IPS DF 6.9 (cell line): ENCODE measurements at regions not wholly inside any gene's neighbourhood (a gene's known extent, or its start where the extent isn't known, plus 50 kb on each side); places are given as distances from the start of the nearest gene placed in this dataset.

Experiments used
- DNase-seq: peaks from one replicate; pipeline ENCODE4 v3.0.0-alpha.2; 2013; ENCODE audit warnings: low read depth, low spot score
- H3K27ac ChIP-seq: one replicate; pipeline ENCODE4 v1.5.1; 2013; ENCODE audit warnings: low read length, control low read depth
- H3K27me3 ChIP-seq: 2 replicates; pipeline ENCODE4 v1.6.1; 2013; ENCODE audit warnings: mild to moderate bottlenecking, low read length; ENCODE audit not compliant: control insufficient read depth, insufficient read depth
- H3K36me3 ChIP-seq: 2 replicates; pipeline ENCODE4 v1.6.1; 2013; ENCODE audit warnings: low read length; ENCODE audit not compliant: control insufficient read depth, insufficient read depth
- H3K4me1 ChIP-seq: 2 replicates; pipeline ENCODE4 v1.6.1; 2013; ENCODE audit warnings: low read length; ENCODE audit not compliant: control insufficient read depth, insufficient read depth
- H3K4me3 ChIP-seq: 2 replicates; pipeline ENCODE4 v1.5.1; 2013; ENCODE audit warnings: mild to moderate bottlenecking, low read length
- H3K9me3 ChIP-seq: 2 replicates; pipeline ENCODE4 v1.6.1; 2013; ENCODE audit warnings: low read length, inconsistent platforms; ENCODE audit not compliant: control insufficient read depth, insufficient read depth
- WGBS: extraction: QIAGEN DNeasy Blood & Tissue Kit; methylation state at CpG from one replicate; pipeline ENCODE4 v1.1.7; 2013; ENCODE audit warnings: mixed read lengths, missing lambda C conversion rate; ENCODE audit not compliant: insufficient read length, insufficient coverage; 5-methylcytosine and 5-hydroxymethylcytosine counted together

DNA sequence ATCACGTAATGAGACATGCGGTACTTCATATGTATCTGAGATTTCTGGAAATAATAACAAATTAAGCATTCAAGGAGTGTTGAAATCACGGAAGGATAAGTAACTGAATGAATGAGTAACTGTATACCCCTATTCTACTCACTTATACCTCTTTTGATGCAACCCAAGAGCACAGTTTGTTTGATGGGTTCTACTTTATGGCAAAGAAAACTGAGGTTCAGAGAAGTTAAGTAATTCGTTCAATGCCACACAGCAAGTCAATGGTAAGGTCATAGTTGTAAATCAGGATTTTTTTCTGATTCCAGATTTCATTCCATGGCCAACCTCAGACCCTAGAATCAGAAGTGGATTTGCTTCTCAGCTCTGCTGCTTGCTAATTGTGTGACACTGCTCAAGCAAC, 544.5 kb upstream of the TBX3 start:
- Histone ChIP-seq H3K27me3 (no peaks in the 10 kb centered on the region), H3K4me1 (peaks cover 2% of the 10 kb centered on the region; the same call in 1 of the 2 replicates), H3K4me3 (no peak overlapping the region), H3K9me3 (no peaks in the 10 kb centered on the region), H3K36me3 (no peaks in the 10 kb centered on the region), H3K27ac (no peak overlapping the region)
- WGBS, result no CpG with 5 or more reads among the region's 4 CpGs
- DNase-seq, result no peak

DNA sequence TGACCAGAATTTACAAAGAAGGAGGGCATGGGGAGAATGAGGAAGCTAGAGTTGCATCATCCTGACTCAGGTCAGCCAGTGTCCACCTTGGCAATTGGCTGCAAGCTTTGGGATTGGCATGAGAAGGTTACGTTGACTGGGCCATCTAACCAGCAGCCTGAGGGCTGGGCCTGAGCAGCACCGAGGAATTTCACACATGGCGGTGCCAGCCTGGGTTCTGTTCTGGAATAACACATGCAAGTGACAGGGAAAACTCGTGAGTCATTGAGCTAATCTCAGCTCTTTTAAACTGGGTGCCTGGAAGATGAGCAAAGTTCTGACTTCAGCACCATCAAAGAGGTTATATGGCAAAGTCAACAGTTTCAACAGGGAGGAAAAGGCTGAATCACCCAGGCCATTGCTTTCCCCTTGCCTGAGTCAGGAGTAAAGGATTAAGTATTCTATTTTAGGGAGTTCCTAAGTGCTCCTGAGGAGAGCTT, 543.2 kb upstream of the TBX3 start:
- Histone ChIP-seq H3K4me3 (no peak overlapping the region), H3K9me3 (no peaks in the 10 kb centered on the region), H3K27ac (no peak overlapping the region), H3K4me1 (peaks cover 1% of the 10 kb centered on the region; the same call in 1 of the 2 replicates), H3K36me3 (no peaks in the 10 kb centered on the region), H3K27me3 (no peaks in the 10 kb centered on the region)
- no peak for DNase-seq
- no CpG with 5 or more reads among the region's 4 CpGs for WGBS

GRCh38 chr12:115225845-115226244, 541.9 kb upstream of the TBX3 start:
- Histone ChIP-seq H3K36me3 (no peaks in the 10 kb centered on the region), H3K27me3 (no peaks in the 10 kb centered on the region), H3K27ac (no peak overlapping the region), H3K4me1 (peaks cover 1% of the 10 kb centered on the region; the same call in 1 of the 2 replicates), H3K9me3 (no peaks in the 10 kb centered on the region), H3K4me3 (no peak overlapping the region)
- no peak for DNase-seq
- WGBS, result no CpG with 5 or more reads among the region's 4 CpGs

DNA sequence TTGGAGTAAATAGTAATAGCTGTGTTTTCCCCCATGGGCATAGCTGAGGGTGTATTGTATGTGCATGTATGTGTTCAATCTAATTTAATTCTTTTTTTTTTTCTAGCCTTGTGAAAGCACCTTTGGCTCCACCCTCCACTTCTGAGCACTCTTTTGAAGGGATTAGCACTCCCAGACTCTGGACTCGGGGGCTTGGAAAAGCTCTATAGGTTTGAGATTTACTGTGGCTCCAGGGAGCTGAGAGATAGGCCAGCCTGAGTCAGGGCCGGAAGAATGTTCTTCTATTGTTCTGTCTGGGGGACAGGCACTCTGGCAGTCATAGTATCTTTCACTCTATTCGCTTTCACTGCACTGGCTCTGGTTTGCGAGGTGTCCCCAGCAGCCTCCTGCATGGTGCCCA, 540.0 kb upstream of the TBX3 start:
- Histone ChIP-seq H3K27me3 (no peaks in the 10 kb centered on the region), H3K4me1 (no peaks in the 10 kb centered on the region; the same call in 1 of the 2 replicates), H3K27ac (no peak overlapping the region), H3K4me3 (no peak overlapping the region), H3K9me3 (no peaks in the 10 kb centered on the region), H3K36me3 (no peaks in the 10 kb centered on the region)
- WGBS, result no CpG with 5 or more reads among the region's 4 CpGs
- DNase-seq, result no peak

DNA sequence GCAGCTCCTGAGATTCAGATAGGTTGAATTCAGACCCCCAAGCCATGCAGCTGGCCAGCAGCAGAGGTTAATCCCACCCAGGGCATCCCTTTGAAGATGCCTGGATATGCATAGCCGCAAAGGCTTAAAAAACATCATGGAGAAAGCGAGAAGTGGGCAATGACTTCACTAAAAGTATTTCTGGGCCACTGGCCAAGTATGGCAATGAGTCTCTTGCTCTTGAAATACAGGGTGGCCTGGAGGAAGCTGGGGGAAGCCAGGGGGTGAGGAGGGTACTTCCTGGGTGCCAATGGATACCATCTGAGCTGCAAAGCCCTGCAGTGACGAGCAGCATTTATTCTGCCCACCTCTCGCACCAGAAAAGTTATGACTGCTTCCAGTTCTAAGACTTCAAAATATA, 539.3 kb upstream of the TBX3 start:
- Histone ChIP-seq H3K36me3 (no peaks in the 10 kb centered on the region), H3K27me3 (no peaks in the 10 kb centered on the region), H3K4me3 (no peak overlapping the region), H3K4me1 (no peaks in the 10 kb centered on the region; the same call in 1 of the 2 replicates), H3K27ac (no peak overlapping the region), H3K9me3 (no peaks in the 10 kb centered on the region)
- WGBS, result no CpG with 5 or more reads among the region's 4 CpGs
- DNase-seq, result no peak

DNA sequence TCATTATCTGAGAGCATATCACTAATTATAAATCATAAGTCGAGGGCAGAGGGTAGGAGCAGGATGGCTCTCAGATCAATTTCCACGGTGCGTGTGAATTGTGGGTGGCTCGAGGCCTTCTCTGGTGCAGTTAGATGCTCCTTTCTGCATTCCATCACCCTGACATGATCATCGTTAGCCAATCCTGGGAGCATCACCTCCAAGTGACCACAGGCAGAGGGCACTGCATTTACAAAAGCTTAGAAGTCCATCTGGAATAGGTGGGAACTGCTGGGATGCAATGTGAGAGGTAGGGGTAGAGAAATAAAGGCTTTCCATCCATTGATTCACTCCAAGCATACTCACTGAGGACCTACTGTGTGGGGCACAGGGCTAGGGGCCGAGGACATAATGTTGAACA, 538.2 kb upstream of the TBX3 start:
- DNase-seq, result no peak

DNA sequence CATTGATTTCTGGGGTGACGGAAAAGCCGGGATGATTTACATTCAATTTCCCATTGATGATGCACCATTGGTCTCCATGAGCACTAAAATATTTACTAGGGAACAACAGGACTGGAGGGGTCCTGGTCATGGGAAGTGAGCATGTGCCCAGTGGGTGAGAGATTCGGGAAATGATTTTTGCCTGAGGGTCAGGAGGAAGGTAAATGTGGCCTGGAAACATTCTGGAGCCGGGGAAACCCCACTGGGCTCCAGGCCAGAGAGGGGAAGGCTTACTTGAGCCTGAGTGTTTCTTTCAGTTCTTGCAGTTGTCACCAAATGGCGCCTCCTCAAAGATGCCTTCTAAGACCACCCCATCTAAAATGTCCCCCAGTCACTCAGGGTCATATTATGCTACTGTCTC, 532.3 kb upstream of the TBX3 start:
- Histone ChIP-seq H3K27me3 (no peaks in the 10 kb centered on the region), H3K4me1 (peaks cover 2% of the 10 kb centered on the region; the same call in 1 of the 2 replicates), H3K4me3 (no peak overlapping the region), H3K36me3 (no peaks in the 10 kb centered on the region), H3K27ac (no peak overlapping the region), H3K9me3 (no peaks in the 10 kb centered on the region; the same call in 1 of the 2 replicates)
- DNase-seq, result no peak
- WGBS, result no CpG with 5 or more reads among the region's 5 CpGs

More for the DNA sequence above, 538.2 kb upstream of the TBX3 start:
- Histone ChIP-seq H3K36me3 (no peaks in the 10 kb centered on the region), H3K27ac (no peak overlapping the region), H3K9me3 (no peaks in the 10 kb centered on the region), H3K27me3 (no peaks in the 10 kb centered on the region), H3K4me3 (no peak overlapping the region), H3K4me1 (no peaks in the 10 kb centered on the region; the same call in 1 of the 2 replicates)
- WGBS, result no CpG with 5 or more reads among the region's 6 CpGs

- DNase-seq, result no peak
- no peak overlapping the region for H3K27ac ChIP-seq
- no CpG with 5 or more reads among the region's 3 CpGs for WGBS
- peaks cover 2% of the 10 kb centered on the region; the same call in 1 of the 2 replicates for H3K4me1 ChIP-seq
- no peaks in the 10 kb centered on the region for H3K36me3 ChIP-seq
- H3K27me3 ChIP-seq, result no peaks in the 10 kb centered on the region
- H3K4me3 ChIP-seq, result no peak overlapping the region
- no peaks in the 10 kb centered on the region; the same call in 1 of the 2 replicates for H3K9me3 ChIP-seq
Observed at GRCh38 chr12:115215544-115215943, 531.6 kb upstream of the TBX3 start.

- Histone ChIP-seq H3K9me3 (no peaks in the 10 kb centered on the region; the same call in 1 of the 2 replicates), H3K36me3 (no peaks in the 10 kb centered on the region), H3K4me3 (no peak overlapping the region), H3K27ac (no peak overlapping the region), H3K27me3 (no peaks in the 10 kb centered on the region), H3K4me1 (peaks cover 2% of the 10 kb centered on the region; the same call in 1 of the 2 replicates)
- no peak for DNase-seq
- WGBS, result no CpG with 5 or more reads among the region's 6 CpGs
Observed at GRCh38 chr12:115213538-115214016, 529.6 kb upstream of the TBX3 start.

DNA sequence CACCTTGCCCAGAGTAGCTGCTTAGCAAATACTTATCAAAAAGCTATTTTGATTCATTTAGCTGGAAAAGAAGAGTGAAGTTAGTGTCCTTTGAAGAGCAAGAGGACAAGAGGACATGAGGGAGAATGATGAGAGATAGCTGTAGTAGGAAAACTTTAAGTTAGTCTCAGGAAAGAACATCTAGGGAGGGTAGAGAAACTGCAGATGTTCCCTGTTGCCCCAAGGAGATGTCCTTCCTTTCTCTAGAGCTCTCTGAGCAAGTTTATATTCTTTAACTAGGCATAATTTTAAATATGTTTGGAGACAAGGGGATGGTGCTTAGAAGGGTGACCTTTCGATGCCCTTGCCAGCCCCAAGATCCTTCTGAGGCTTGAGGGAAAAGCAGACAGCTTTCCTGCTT, 529.1 kb upstream of the TBX3 start:
- no peaks in the 10 kb centered on the region; the same call in 1 of the 2 replicates for H3K9me3 ChIP-seq
- DNase-seq, result no peak

GRCh38 chr12:115212356-115212755, 528.4 kb upstream of the TBX3 start:
- no peaks in the 10 kb centered on the region; the same call in 1 of the 2 replicates for H3K9me3 ChIP-seq
- no peaks in the 10 kb centered on the region for H3K36me3 ChIP-seq
- no CpG with 5 or more reads among the region's 1 CpG for WGBS
- H3K4me1 ChIP-seq, result peaks cover 2% of the 10 kb centered on the region; the same call in 1 of the 2 replicates
- H3K4me3 ChIP-seq, result no peak overlapping the region
- H3K27ac ChIP-seq, result no peak overlapping the region
- DNase-seq, result no peak
- H3K27me3 ChIP-seq, result no peaks in the 10 kb centered on the region

More for the DNA sequence above, 529.1 kb upstream of the TBX3 start:
- WGBS, result no CpG with 5 or more reads among the region's 1 CpG
- H3K36me3 ChIP-seq, result no peaks in the 10 kb centered on the region
- peaks cover 2% of the 10 kb centered on the region; the same call in 1 of the 2 replicates for H3K4me1 ChIP-seq
- no peaks in the 10 kb centered on the region for H3K27me3 ChIP-seq
- no peak overlapping the region for H3K27ac ChIP-seq
- H3K4me3 ChIP-seq, result no peak overlapping the region
